ENCODE measurements at regions not wholly inside any gene's neighbourhood (a gene's known extent, or its start where the extent isn't known, plus 50 kb on each side); places are given as distances from the start of the nearest gene placed in this dataset.

GRCh38 chr4:117845270-117845669 lies 189.0 kb upstream of the NDST3 start:
- Histone ChIP-seq H3K79me2 (ENCODE audit: low read depth) (no peaks in the 10 kb centered on the region), H3F3A (ENCODE audit: insufficient read depth, low read depth) (no peaks in the 10 kb centered on the region), H2AFZ (no peak overlapping the region), H4K20me1 (ENCODE audit: insufficient read depth) (no peaks in the 10 kb centered on the region), H3K27me3 (ENCODE audit: insufficient read depth, low read depth) (no peaks in the 10 kb centered on the region), H3K36me3 (ENCODE audit: low read depth) (no peaks in the 10 kb centered on the region), H3K9me3 (ENCODE audit: insufficient read depth, low read depth) (no peaks in the 10 kb centered on the region), H3K4me2 (no peak overlapping the region), H3K4me1 (replicated peaks; ENCODE audit: insufficient read depth) (no peaks in the 10 kb centered on the region), H3K9me2 (ENCODE audit: insufficient read depth) (no peaks in the 10 kb centered on the region), H3K27ac (no peak overlapping the region), H3K4me3 (no peak overlapping the region)
- no TSS peak for BruUV-seq (replicated peaks)
- POLR2A ChIA-PET (ENCODE audit: unreplicated experiment) = no interaction called here
- CTCF ChIA-PET = no interaction called here
- TF ChIP-seq, protein P1, sequence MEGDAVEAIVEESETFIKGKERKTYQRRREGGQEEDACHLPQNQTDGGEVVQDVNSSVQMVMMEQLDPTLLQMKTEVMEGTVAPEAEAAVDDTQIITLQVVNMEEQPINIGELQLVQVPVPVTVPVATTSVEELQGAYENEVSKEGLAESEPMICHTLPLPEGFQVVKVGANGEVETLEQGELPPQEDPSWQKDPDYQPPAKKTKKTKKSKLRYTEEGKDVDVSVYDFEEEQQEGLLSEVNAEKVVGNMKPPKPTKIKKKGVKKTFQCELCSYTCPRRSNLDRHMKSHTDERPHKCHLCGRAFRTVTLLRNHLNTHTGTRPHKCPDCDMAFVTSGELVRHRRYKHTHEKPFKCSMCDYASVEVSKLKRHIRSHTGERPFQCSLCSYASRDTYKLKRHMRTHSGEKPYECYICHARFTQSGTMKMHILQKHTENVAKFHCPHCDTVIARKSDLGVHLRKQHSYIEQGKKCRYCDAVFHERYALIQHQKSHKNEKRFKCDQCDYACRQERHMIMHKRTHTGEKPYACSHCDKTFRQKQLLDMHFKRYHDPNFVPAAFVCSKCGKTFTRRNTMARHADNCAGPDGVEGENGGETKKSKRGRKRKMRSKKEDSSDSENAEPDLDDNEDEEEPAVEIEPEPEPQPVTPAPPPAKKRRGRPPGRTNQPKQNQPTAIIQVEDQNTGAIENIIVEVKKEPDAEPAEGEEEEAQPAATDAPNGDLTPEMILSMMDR (conservative IDR thresholded peaks at IDR 0.05) = no peak
- no peak for TF ChIP-seq EZH2 (IDR thresholded peaks at IDR 0.05; ENCODE audit: low read depth)
- intact Hi-C loops (cut with micrococcal nuclease; ENCODE audit: unreplicated experiment) = no loop called here
- no peak for DNase-seq

DNA sequence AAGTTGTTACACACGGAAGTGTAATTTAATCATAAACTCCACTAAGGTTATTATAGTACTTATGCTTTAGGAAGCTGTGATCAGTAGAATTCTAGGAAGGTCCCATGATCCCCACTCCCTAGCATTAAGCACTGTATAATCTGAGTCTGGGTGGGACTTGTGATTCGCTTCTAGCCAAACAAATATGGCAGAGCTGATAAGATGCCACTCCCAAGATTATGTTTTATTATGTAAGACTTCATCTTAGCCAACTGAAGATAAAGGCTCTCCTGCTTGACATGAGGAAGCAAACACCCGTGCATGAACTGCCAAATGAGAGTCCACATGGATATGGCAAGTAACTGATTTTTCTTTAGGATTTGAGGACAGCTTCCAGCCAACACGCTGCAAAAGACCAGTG lies 186.4 kb upstream of the NDST3 start:
- no peak overlapping the region for H3K4me2 ChIP-seq
- DNase-seq = no peak

DNA sequence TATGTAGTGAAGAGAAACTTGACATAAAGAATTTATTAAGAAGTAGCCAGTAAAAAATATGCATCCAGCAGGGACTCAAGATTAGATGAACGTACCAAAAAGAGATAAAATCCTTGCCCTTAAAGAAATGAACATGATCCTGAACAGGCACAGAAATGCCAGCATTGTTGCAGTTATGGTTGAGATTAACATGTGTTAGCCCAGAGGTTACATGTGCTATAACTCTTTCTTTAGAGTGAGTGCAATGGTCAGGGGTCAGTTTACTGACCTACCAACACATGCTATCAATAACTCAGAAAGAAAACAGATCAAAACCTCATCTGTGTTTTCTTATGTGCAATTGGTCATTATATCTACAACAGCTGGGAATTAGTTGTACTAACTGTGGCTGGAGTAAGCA lies 166.1 kb upstream of the NDST3 start:
- no peaks in the 10 kb centered on the region for H3K9me2 ChIP-seq (ENCODE audit: insufficient read depth)
- H3K36me3 ChIP-seq (ENCODE audit: low read depth) = no peaks in the 10 kb centered on the region
- ChIA-PET CTCF (no interaction called here), POLR2A (ENCODE audit: unreplicated experiment) (no interaction called here)
- intact Hi-C loops (cut with micrococcal nuclease; ENCODE audit: unreplicated experiment) = no loop called here
- H3K27me3 ChIP-seq (ENCODE audit: insufficient read depth, low read depth) = no peaks in the 10 kb centered on the region
- H3K9me3 ChIP-seq (ENCODE audit: insufficient read depth, low read depth) = no peaks in the 10 kb centered on the region
- H3K79me2 ChIP-seq (ENCODE audit: low read depth) = no peaks in the 10 kb centered on the region
- H3K27ac ChIP-seq = no peak overlapping the region
- H3K4me3 ChIP-seq = no peak overlapping the region
- no peaks in the 10 kb centered on the region for H3K4me1 ChIP-seq (replicated peaks; ENCODE audit: insufficient read depth)
- no peak overlapping the region for H2AFZ ChIP-seq
- H3K4me2 ChIP-seq = no peak overlapping the region
- H3F3A ChIP-seq (ENCODE audit: insufficient read depth, low read depth) = no peaks in the 10 kb centered on the region
- BruUV-seq (replicated peaks) = no TSS peak
- TF ChIP-seq, protein P1 (conservative IDR thresholded peaks at IDR 0.05) = no peak
- no peak for TF ChIP-seq EZH2 (IDR thresholded peaks at IDR 0.05; ENCODE audit: low read depth)
- no peak for DNase-seq
- no peaks in the 10 kb centered on the region for H4K20me1 ChIP-seq (ENCODE audit: insufficient read depth)

More for the DNA sequence above, 186.4 kb upstream of the NDST3 start:
- no peak for TF ChIP-seq EZH2 (IDR thresholded peaks at IDR 0.05; ENCODE audit: low read depth)
- TF ChIP-seq, protein P1 (conservative IDR thresholded peaks at IDR 0.05) = no peak
- CTCF ChIA-PET = no interaction called here
- intact Hi-C loops (cut with micrococcal nuclease; ENCODE audit: unreplicated experiment) = no loop called here
- Histone ChIP-seq H3K4me3 (no peak overlapping the region), H3K9me3 (ENCODE audit: insufficient read depth, low read depth) (no peaks in the 10 kb centered on the region), H3K27me3 (ENCODE audit: insufficient read depth, low read depth) (no peaks in the 10 kb centered on the region), H4K20me1 (ENCODE audit: insufficient read depth) (no peaks in the 10 kb centered on the region), H3K4me1 (replicated peaks; ENCODE audit: insufficient read depth) (no peaks in the 10 kb centered on the region), H3K36me3 (ENCODE audit: low read depth) (no peaks in the 10 kb centered on the region), H2AFZ (no peak overlapping the region), H3K27ac (no peak overlapping the region), H3K79me2 (ENCODE audit: low read depth) (no peaks in the 10 kb centered on the region), H3F3A (ENCODE audit: insufficient read depth, low read depth) (no peaks in the 10 kb centered on the region), H3K9me2 (ENCODE audit: insufficient read depth) (no peaks in the 10 kb centered on the region)
- POLR2A ChIA-PET (ENCODE audit: unreplicated experiment) = no interaction called here
- BruUV-seq (replicated peaks) = no TSS peak

All from PC-9 (cell line).